ENCODE measurements at regions not wholly inside any gene's neighbourhood (a gene's known extent, or its start where the extent isn't known, plus 50 kb on each side); places are given as distances from the start of the nearest gene placed in this dataset.

DNA sequence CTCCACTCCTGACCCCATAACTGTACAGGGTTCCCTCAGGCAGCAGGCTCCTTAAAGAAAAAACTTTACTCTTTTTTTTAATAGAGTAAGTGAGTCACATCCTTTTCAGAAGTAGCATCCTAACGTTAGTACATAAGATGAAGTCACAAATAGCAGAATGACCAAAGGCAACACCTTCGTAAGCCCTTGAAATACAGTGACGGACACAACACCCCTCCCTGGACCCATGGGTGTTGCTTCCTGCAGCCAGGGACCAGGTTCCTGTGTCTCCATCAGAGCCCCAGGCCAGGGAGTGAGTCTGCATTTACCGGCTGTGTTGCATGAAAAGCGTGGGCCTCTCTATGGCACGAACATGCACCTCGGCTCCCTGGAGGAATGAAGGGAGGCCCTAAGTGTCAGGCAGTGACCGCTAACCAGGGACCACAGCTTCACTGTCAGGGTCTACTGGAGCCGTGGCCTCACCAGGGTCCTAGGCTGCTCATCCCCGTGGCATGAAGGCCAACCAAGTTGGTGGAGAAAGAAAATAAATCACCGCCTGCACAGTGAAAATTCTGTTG, 340.0 kb upstream of the SFSWAP start:
- Mint-ChIP-seq H3K9me3 (no peaks in the 10 kb centered on the region), H3K36me3 (no peaks in the 10 kb centered on the region)

DNA sequence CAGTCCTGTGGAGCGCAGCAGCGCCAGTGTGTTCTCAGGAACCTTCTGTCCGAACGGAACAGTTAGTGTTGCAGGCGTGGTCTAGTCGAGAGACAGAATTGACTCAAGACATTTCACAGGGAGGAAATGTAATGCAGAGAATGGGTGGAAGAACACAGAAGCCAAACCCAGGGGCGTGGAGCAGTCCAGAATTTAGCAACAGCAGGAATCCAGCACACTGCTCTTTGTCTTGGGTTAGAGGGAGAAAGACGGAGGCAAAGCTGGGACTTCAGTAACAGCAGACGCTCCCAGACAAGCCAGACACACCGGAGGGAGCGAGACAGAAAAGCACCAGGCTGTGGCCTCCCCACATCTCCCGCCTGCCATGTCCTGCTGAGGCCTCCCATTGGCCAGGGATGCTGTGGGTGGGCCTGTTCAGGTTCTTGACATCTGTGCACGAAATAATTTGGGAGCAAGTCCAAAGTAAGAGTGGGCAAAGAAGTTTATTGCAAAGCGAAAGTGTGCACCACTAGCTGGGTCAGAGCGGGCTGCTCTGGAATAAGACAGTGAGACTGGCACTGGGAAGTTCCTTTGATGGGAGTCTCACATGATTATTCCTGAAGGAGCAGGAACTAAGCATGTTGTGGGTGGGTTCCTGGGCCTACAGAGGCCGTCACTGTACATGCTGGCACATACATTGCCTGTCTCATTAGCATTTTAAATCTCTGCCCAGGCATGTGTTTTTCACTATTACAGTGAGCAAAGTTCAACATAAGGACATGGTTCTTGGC, 339.3 kb upstream of the SFSWAP start:
- H3K9me3 Mint-ChIP-seq = no peaks in the 10 kb centered on the region
- no peak overlapping the region for H3K27ac Mint-ChIP-seq
- H3K36me3 Mint-ChIP-seq = no peaks in the 10 kb centered on the region
- ATAC-seq (no peak), DNase-seq (ENCODE audit: low spot score in 2 of 2) (peak in 1 of 2 donors; percentile 23)

More for the DNA sequence above, 340.0 kb upstream of the SFSWAP start:
- ATAC-seq = no peak
- H3K27ac Mint-ChIP-seq = no peak overlapping the region
- peak in 1 of 2 donors; percentile 26 for DNase-seq (ENCODE audit: low spot score in 2 of 2)

DNA sequence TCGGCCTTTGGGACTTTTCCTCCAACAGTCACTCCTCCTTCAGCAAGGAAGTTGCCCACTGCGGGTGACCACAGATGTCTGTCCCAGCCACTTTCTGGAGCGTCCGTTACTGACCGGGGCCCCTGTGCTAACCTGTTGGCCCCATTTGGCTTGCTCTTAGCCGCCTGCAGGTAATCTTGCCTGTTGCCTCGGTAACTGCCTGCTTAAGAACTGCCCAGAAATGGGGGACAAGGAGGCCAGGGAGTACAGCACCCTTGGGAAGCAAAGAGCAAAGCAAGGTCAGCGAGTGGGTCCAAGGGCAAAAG, 338.8 kb upstream of the SFSWAP start:
- H3K36me3 Mint-ChIP-seq = no peaks in the 10 kb centered on the region
- DNase-seq (ENCODE audit: low spot score in 2 of 2) (no peak), ATAC-seq (no peak)
- H3K27ac Mint-ChIP-seq = no peak overlapping the region
- H3K9me3 Mint-ChIP-seq = no peaks in the 10 kb centered on the region

DNA sequence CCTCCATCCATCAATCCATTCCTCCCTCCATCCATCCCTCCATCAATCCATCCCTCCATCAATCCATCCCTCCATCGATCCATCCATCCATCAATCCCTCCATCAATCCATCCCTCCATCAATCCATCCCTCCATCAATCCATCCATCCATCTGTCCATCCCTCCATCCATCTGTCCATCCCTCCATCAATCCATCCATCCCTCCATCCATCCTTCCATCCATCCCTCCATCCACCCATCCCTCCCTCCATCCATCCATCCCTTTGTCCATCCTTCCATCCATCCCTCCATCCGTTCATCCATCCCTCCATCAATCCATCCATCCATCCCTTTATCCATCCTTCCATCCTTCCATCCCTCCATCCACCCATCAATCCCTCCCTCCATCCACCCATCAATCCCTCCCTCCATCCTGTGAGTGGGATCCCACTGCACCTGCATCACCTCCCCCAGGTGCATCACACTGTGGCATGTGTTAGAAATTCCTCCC, 338.1 kb upstream of the SFSWAP start:
- ATAC-seq (no peak), DNase-seq (ENCODE audit: low spot score in 2 of 2) (no peak)
- no peaks in the 10 kb centered on the region for H3K36me3 Mint-ChIP-seq
- H3K9me3 Mint-ChIP-seq = no peaks in the 10 kb centered on the region
- peak overlapping the region in 1 of 2 donors; percentile 47 for H3K27ac Mint-ChIP-seq

DNA sequence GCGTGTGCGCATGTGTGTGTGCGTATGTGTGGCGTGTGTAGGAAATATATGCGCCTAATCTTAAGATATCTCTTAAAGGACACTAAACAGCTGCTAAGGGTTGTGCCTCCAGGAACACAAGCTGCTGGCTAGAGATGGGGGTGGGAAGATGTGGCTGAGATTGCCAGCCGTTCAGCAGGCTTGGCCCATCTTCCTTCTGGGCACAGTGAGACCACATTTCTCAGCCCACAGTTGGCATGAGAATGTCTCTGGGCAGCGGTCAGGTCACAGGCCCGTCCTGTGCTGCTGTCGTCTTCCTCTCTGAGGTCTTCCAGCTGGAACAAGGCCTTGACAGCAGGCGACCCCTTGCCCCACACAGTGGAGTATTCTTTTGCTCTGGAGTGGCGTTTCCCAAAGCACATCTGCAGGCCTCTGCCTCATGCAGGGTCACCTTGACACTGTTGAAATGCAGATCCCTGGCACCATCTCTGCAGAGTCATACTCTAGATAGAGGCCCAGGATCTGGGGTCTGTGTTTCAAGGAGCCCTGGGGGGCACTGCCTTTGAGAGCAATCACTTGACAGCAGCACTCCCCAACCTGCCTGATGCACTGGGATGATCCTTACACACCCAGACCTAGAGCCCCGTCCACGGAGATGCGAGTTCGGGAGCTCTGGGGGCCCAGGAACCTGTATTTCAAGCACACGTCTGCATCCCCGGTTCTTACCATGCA, 335.5 kb upstream of the SFSWAP start:
- Mint-ChIP-seq H3K27ac (no peak overlapping the region), H3K36me3 (no peaks in the 10 kb centered on the region), H3K9me3 (no peaks in the 10 kb centered on the region)
- no peak for ATAC-seq
- no peak for DNase-seq (ENCODE audit: low spot score in 2 of 2)

DNA sequence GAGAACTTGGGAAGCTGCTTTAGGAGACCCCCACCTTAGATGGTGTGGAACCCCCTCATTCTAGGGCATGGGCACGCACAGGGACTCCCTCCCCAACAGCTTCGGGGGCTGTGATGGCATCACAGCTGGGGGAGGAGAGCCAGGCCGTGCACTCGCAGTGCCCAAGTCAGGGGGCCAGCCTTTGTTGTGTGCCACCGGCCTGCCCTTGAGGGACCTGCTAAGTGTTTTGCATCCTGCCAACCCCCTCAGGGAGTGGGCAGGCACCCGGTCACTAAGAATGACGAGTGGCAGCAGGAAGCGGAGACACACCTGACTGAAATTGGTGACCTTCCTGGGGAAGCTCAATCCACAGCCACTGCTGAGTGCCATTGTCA, 334.9 kb upstream of the SFSWAP start:
- no peaks in the 10 kb centered on the region for H3K9me3 Mint-ChIP-seq
- H3K27ac Mint-ChIP-seq = no peak overlapping the region
- no peak for DNase-seq (ENCODE audit: low spot score in 2 of 2)
- H3K36me3 Mint-ChIP-seq = no peaks in the 10 kb centered on the region
- ATAC-seq = no peak

DNA sequence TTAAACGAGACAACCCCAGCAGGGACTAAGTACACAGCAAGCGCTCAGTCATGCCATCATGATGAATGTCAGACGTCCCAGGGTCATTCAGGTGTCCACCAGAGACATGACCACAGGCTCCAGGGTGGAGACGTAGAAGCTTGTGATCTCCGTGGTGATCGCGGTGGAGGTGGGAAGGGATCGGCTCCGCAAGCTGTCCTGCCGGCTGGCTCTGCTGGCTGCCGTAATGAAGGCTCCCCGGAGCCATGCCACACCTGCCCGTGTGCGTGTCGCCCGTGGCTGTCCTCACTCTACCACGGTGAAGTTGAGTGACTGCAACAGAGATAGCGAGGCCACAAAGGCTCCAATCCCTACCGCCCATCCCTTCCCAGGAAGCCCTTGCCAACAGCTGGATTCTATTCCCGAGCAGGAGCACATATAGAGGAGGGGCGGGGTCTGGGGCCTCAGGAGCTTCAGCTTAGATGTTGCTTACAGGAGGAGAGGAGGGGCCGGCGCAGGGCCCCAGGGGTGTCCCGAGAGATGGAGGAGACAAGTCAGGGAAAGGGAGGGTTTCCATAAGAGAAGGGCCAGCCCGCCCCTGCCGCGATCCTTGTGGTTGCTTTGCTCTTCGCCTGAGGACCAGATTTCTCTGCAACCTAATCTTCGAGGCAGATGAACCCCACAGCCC, 332.6 kb upstream of the SFSWAP start:
- Mint-ChIP-seq H3K27ac (no peak overlapping the region), H3K36me3 (no peaks in the 10 kb centered on the region), H3K9me3 (no peaks in the 10 kb centered on the region)
- ATAC-seq (no peak), DNase-seq (ENCODE audit: low spot score in 2 of 2) (no peak)

DNA sequence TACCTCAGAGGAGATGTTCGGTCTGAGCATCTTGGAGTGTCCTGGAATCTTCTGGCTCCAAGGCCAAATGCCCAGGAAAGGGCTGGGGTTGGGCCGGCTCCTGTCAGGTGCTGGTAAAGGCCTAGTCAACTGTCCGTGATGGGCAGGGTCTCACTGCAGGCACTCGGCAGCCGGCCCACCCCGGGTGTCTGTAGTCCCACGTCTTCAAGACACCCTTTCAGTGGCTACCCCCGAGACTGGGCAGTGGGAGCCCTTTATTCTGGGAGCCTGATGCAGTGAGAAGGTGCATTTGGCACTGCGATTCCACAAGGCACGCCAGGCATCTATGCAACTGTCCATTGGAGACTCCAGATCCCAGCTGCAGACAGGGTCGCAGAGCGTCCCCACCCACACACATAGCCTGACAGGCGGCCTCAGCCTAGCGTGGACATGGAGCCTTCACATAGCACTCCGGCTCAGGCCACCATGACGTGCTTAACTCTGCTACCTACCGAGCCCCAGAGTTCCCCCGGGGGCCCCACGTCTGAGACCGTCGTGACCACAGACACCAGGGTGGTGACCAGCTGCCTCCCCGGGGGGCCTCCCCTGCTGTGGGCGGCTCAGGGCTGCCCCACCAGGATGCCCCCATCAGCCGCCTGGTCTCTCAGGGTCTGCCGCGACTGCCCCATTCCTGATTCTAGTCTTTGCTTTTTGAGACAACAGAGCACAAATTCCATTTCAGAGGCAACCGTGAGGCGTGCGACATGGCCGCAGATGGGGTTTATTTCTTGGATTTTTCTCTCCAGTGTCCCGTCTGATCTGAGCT, 331.8 kb upstream of the SFSWAP start:
- ATAC-seq (no peak), DNase-seq (ENCODE audit: low spot score in 2 of 2) (no peak)
- no peak overlapping the region for H3K27ac Mint-ChIP-seq
- no peaks in the 10 kb centered on the region for H3K36me3 Mint-ChIP-seq
- no peaks in the 10 kb centered on the region for H3K9me3 Mint-ChIP-seq

DNA sequence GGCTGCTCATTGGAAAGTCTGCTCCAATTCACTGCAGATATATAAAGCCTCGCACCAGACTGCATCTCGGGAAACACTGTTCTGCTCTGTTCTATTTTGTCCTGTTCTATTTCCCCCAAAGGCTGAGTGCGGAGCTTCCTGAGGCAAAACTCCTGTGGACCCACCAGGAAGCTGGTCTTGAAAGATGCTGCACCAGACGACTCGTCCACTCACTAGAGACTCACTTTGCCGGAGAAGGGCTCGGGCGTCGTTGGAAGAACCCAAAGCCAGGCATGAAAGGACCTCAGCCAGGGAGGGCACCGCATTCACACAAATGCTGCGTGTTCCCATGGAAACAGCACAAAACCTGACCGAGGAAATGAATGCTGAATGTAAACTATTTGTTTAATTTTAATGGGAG, 331.2 kb upstream of the SFSWAP start:
- H3K9me3 Mint-ChIP-seq = no peaks in the 10 kb centered on the region
- ATAC-seq (no peak), DNase-seq (ENCODE audit: low spot score in 2 of 2) (no peak)
- no peak overlapping the region for H3K27ac Mint-ChIP-seq
- no peaks in the 10 kb centered on the region for H3K36me3 Mint-ChIP-seq

DNA sequence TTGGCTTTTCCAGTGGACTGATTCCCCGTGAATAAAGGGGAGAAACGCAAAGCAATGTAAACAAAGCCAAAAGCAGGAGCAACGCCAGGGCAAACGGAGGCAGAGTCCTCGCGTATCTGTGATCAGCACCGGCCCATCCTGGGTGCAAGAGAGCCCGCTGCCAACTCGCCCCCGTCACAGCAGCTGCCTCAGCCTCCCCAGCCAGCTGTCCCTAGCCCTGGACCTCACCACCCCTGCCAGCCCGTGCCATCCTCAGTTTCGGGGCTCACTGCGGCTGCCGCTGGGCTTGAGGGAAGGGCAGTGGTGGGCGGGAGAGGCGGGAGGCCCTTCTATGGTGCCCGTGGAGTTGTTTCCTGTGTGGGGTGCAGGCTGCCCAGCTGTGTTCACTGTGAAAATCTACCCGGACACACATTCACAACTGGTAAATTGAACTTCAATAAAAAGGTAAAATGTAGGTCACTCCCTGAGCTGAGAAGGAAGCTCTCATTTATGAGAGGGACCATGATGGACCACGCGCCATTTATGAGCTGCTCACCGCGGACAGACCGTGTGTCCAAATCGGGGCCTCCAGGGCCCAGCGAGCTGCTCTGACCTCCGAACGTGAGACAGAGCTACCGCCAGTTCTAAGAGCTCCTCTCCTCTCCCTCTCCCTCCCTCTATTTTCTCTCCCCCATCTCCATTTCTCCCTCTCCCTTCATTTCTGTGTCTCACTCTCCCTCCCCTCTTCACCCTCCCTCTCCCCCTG, 330.5 kb upstream of the SFSWAP start:
- no peak overlapping the region for H3K27ac Mint-ChIP-seq
- DNase-seq (ENCODE audit: low spot score in 2 of 2) = no peak
- no peak for ATAC-seq
- H3K36me3 Mint-ChIP-seq = no peaks in the 10 kb centered on the region
- H3K9me3 Mint-ChIP-seq = no peaks in the 10 kb centered on the region

DNA sequence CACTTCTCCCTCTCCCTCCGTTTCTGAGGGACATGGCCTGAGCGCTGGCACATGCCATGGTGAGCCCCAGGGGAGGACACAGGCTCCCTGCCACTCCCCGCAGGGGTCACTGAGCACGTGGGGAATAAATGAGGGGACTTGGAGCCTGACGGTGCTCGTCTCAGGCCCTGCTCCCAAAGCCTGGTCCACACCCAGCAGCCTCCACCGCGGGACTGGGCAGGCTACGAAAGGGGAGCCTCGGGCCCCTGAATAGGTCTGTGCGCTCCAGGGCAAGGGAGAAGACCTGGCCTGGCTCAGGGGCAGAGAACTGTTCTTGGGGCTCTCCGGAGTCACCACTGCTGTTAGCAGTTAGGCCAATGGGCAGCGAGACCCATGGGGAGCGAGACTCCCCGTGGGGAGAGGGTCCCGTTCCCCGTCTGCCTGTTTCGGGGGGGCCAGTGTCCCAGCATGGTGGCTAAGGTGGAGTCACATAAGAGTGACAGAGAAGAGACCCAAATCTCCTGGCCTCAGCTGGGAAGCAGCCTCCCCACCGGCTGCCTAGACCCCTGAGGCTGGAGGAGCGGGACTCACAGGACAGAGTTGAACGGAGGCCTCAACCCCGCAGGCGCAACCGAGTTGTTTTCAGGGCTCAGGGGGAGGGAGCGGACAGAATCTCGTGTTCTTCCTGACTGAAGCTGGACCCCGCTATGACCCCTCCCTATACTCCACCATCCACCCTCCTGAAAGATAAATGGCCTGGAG, 329.8 kb upstream of the SFSWAP start:
- Mint-ChIP-seq H3K27ac (no peak overlapping the region), H3K36me3 (no peaks in the 10 kb centered on the region), H3K9me3 (no peaks in the 10 kb centered on the region)
- DNase-seq (ENCODE audit: low spot score in 2 of 2) (no peak), ATAC-seq (no peak)

DNA sequence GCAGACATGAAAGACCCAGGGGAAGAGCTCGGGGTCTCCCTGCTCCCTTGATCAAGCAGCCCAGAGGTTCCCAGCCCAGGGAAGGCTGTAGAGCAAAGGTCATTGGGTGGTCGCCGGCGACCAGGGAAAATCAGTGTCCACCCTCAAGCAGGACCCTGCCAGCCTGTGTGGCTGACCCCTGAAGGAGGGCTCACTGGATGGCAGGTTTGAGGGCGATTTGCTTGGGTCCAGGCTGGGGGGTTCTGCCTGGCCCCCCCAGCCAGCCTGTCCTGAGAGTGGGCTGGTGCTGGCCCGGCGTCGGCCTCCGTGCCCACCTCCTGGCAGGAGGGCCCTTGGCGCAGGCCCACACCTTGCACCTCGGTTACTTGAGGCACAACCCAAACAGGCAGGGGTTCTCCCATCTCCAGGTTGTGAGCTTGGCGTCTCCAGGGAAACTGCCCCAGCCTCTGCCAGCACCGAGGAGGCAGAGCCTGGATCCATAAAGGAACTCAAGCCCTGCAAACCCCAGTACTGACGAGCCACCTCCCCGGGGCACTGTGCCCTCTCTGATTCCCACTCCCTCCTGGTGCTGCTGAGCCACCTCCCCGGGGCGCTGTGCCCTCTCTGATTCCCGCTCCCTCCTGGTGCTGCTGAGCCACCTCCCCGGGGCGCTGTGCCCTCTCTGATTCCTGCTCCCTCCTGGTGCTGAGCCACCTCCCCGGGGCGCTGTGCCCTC, 329.0 kb upstream of the SFSWAP start:
- Mint-ChIP-seq H3K9me3 (no peaks in the 10 kb centered on the region), H3K27ac (no peak overlapping the region), H3K36me3 (no peaks in the 10 kb centered on the region)
- DNase-seq (ENCODE audit: low spot score in 2 of 2) (no peak), ATAC-seq (no peak)

DNA sequence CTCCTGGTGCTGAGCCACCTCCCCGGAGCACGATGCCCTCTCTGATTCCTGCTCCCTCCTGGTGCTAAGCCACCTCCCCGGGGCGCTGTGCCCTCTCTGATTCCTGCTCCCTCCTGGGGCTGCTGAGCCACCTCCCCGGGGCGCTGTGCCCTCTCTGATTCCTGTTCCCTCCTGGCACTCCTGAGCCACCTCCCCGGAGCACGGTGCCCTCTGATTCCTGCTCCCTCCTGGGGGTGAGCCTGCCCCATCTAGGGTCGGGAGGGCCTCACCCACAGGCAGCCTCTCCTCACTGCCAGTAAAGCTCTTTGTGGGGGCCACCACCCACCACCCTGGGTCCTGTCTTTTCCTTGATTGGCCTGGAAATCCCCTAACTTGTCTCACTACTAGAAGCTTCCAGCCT, 327.6 kb upstream of the SFSWAP start:
- DNase-seq (ENCODE audit: low spot score in 2 of 2) = peak in 1 of 2 donors; percentile 23
- ATAC-seq = no peak
- H3K9me3 Mint-ChIP-seq = no peaks in the 10 kb centered on the region
- H3K36me3 Mint-ChIP-seq = no peaks in the 10 kb centered on the region
- H3K27ac Mint-ChIP-seq = no peak overlapping the region

DNA sequence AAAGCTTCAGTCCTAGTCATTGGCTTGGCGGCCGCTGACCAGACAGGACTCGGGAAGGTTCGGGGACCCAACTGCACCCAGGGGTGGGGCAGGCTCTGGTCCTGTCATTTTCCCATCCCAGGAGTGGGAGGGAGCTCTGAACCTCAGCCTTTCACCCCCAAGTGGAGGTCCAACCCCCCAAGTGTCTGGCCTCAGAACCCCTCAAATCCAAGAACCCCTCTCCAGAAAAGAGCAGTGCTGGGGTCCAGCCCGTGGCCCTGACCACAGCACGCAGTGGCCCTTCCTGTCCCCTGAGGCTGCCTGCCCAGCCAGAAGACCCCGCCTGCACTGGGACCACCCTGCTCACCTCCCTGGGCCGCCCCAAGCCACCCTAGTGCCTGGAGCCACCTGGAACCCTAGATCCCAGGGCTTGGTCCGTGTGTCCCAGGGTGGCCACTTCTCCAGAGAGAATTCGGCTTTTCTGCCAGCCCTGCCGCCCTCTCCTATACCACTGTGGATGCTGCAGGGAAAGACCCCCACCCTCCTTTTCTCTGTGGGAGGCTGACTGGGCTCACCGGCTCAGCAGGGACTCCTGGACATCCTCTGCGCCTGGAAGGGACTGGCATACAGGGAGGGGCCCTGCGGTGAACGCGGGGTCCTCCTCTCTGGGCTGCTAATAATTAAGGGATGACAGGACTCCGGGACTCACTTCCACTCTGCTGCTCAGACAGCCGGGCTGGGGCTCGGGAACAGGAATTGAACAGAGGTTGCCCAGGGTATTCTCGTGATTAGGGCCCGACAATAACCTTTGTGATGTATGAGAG, 326.9 kb upstream of the SFSWAP start:
- DNase-seq (ENCODE audit: low spot score in 2 of 2) (peak in 1 of 2 donors; percentile 26), ATAC-seq (no peak)
- Mint-ChIP-seq H3K36me3 (no peaks in the 10 kb centered on the region), H3K27ac (no peak overlapping the region), H3K9me3 (no peaks in the 10 kb centered on the region)
